ENCODE measurements at regions not wholly inside any gene's neighbourhood (a gene's known extent, or its start where the extent isn't known, plus 50 kb on each side); places are given as distances from the start of the nearest gene placed in this dataset.
"Not testable (repeated sequence)": the region's sequence is repeated elsewhere in the genome, so short reads cannot be mapped to it uniquely, and the experiment has no call there.

- ATAC-seq, result no peak
- no peak for DNase-seq
These were observed 136.6 kb upstream of the SHH start for GRCh38 chr7:155948845-155949244.

- no peak for ATAC-seq
These were observed 136.2 kb upstream of the SHH start for GRCh38 chr7:155948423-155948822.

GRCh38 chr7:155947051-155947450 lies 134.8 kb upstream of the SHH start:
- DNase-seq, result no peak
- ATAC-seq, result no peak

More at GRCh38 chr7:155948423-155948822, 136.2 kb upstream of the SHH start:
- no peak for DNase-seq

- DNase-seq (no peak), ATAC-seq (no peak)
These were observed 133.5 kb upstream of the SHH start for GRCh38 chr7:155945670-155946325.

GRCh38 chr7:155944901-155945300 lies 132.6 kb upstream of the SHH start:
- ATAC-seq (no peak), DNase-seq (no peak)

GRCh38 chr7:155943251-155943899 lies 131.1 kb upstream of the SHH start:
- ATAC-seq (peak; percentile 50), DNase-seq (no peak)

GRCh38 chr7:155942226-155942950 lies 130.1 kb upstream of the SHH start:
- DNase-seq (no peak), ATAC-seq (no peak)

- ATAC-seq, result no peak
These were observed 129.4 kb upstream of the SHH start for GRCh38 chr7:155941688-155942087.

GRCh38 chr7:155939350-155939749 lies 127.1 kb upstream of the SHH start:
- ATAC-seq (no peak), DNase-seq (no peak)

More at GRCh38 chr7:155941688-155942087, 129.4 kb upstream of the SHH start:
- DNase-seq, result no peak

- DNase-seq (no peak), ATAC-seq (no peak)
These were observed 125.9 kb upstream of the SHH start for GRCh38 chr7:155938129-155938528.

- ATAC-seq, result no peak
- DNase-seq, result no peak
These were observed 123.5 kb upstream of the SHH start for GRCh38 chr7:155935726-155936125.

- no peak for DNase-seq
These were observed 122.8 kb upstream of the SHH start for GRCh38 chr7:155935005-155935557.

GRCh38 chr7:155932324-155932723 lies 120.1 kb upstream of the SHH start:
- not testable (repeated sequence) for DNase-seq, ATAC-seq

More at GRCh38 chr7:155935005-155935557, 122.8 kb upstream of the SHH start:
- no peak for ATAC-seq

- DNase-seq (no peak), ATAC-seq (no peak)
These were observed 119.3 kb upstream of the SHH start for GRCh38 chr7:155931396-155932085.

- DNase-seq, result no peak
- ATAC-seq, result no peak
These were observed 118.3 kb upstream of the SHH start for GRCh38 chr7:155930527-155930926.

- DNase-seq (no peak), ATAC-seq (no peak)
These were observed 117.8 kb upstream of the SHH start for GRCh38 chr7:155930061-155930460.

- ATAC-seq (no peak), DNase-seq (no peak)
These were observed 116.3 kb upstream of the SHH start for GRCh38 chr7:155928583-155928982.

GRCh38 chr7:155927905-155928304 lies 115.6 kb upstream of the SHH start:
- DNase-seq (no peak), ATAC-seq (no peak)

- no peak for DNase-seq
- no peak for ATAC-seq
These were observed 113.4 kb upstream of the SHH start for GRCh38 chr7:155925682-155926081.

- ATAC-seq, result no peak
- DNase-seq, result no peak
These were observed 110.0 kb upstream of the SHH start for GRCh38 chr7:155922067-155922816.

- no peak for DNase-seq
- ATAC-seq, result no peak
These were observed 109.5 kb upstream of the SHH start for GRCh38 chr7:155921804-155922066.

Measured in stimulated activated naive CD8-positive, alpha-beta T cell treated with anti-CD3 and anti-CD28 coated beads, Interleukin-15, Interleukin-2, amounts not matched to agents 100 U/mL and 50 U/mL, for 24 hours (primary cell).